VCaP (cell line): ENCODE measurements at regions not wholly inside any gene's neighbourhood (a gene's known extent, or its start where the extent isn't known, plus 50 kb on each side); places are given as distances from the start of the nearest gene placed in this dataset.

ENCODE experiments used
- H3K27ac ChIP-seq: fragments of 450-650 bp; 2 replicates; pipeline ENCODE4 v1.5.1; 2017
- CTCF ChIP-seq: fragments of 450-650 bp; conservative IDR thresholded peaks from 2 replicates; pipeline ENCODE4 v1.5.1; 2017; ENCODE audit warnings: mild to moderate bottlenecking, moderate library complexity

GRCh38 chr10:2748287-2748686 is 319.1 kb upstream of the PFKP start:
- H3K27ac ChIP-seq = no peak overlapping the region
- TF ChIP-seq CTCF = no peak

GRCh38 chr10:2746638-2747037 is 320.7 kb upstream of the PFKP start:
- no peak overlapping the region for H3K27ac ChIP-seq
- TF ChIP-seq CTCF = no peak

- TF ChIP-seq CTCF = no peak
- H3K27ac ChIP-seq = no peak overlapping the region
These were observed 321.7 kb upstream of the PFKP start for GRCh38 chr10:2745666-2746065.

GRCh38 chr10:2744547-2745200 is 322.7 kb upstream of the PFKP start:
- H3K27ac ChIP-seq = no peak overlapping the region
- no peak for TF ChIP-seq CTCF

- TF ChIP-seq CTCF = no peak
- H3K27ac ChIP-seq = no peak overlapping the region
These were observed 332.7 kb upstream of the PFKP start for GRCh38 chr10:2734603-2735002.

GRCh38 chr10:2733278-2733963 is 333.9 kb upstream of the PFKP start:
- no peak for TF ChIP-seq CTCF
- H3K27ac ChIP-seq = no peak overlapping the region

GRCh38 chr10:2731940-2732339 is 335.4 kb upstream of the PFKP start:
- H3K27ac ChIP-seq = no peak overlapping the region
- TF ChIP-seq CTCF = no peak
